HG02852 (cell line): ENCODE measurements at regions not wholly inside any gene's neighbourhood (a gene's known extent, or its start where the extent isn't known, plus 50 kb on each side); places are given as distances from the start of the nearest gene placed in this dataset.

ENCODE experiments used
- ATAC-seq: cut with Tn5 transposase; IDR thresholded peaks from one replicate; pipeline ENCODE4 v1.9.1; 2021; ENCODE audit warnings: mild to moderate bottlenecking, moderate library complexity; ENCODE audit not compliant: unreplicated experiment

- ATAC-seq, result no peak
Observed at GRCh38 chr17:27973258-27974044, 69.0 kb upstream of the NLK start.

GRCh38 chr17:27974045-27974436, 68.4 kb upstream of the NLK start:
- no peak for ATAC-seq

GRCh38 chr17:27974531-27975145, 67.8 kb upstream of the NLK start:
- ATAC-seq, result no peak

- no peak for ATAC-seq
Observed at GRCh38 chr17:27975146-27976011, 67.1 kb upstream of the NLK start.

- no peak for ATAC-seq
Observed at GRCh38 chr17:27976331-27976730, 66.1 kb upstream of the NLK start.

- no peak for ATAC-seq
Observed at GRCh38 chr17:27977751-27978688, 64.5 kb upstream of the NLK start.

GRCh38 chr17:27978689-27979175, 63.7 kb upstream of the NLK start:
- ATAC-seq, result no peak

GRCh38 chr17:27980043-27980442, 62.4 kb upstream of the NLK start:
- ATAC-seq, result no peak

- no peak for ATAC-seq
Observed at GRCh38 chr17:27981978-27982377, 60.5 kb upstream of the NLK start.

GRCh38 chr17:27982688-27983087, 59.8 kb upstream of the NLK start:
- no peak for ATAC-seq

- no peak for ATAC-seq
Observed at GRCh38 chr17:27983853-27984252, 58.6 kb upstream of the NLK start.

- no peak for ATAC-seq
Observed at GRCh38 chr17:27984404-27984803, 58.1 kb upstream of the NLK start.

GRCh38 chr17:27984816-27985215, 57.7 kb upstream of the NLK start:
- ATAC-seq, result no peak

- no peak for ATAC-seq
Observed at GRCh38 chr17:27985306-27985705, 57.2 kb upstream of the NLK start.

- ATAC-seq, result peak; percentile 50
Observed at GRCh38 chr17:27985736-27986399, 56.6 kb upstream of the NLK start.

- ATAC-seq, result no peak
Observed at GRCh38 chr17:27986805-27987684, 55.4 kb upstream of the NLK start.

GRCh38 chr17:27989046-27989445, 53.4 kb upstream of the NLK start:
- no peak for ATAC-seq

- no peak for ATAC-seq
Observed at GRCh38 chr17:27990100-27990499, 52.4 kb upstream of the NLK start.

GRCh38 chr17:27990979-27991378, 51.5 kb upstream of the NLK start:
- no peak for ATAC-seq
